GM12878 (cell line): ENCODE measurements at regions not wholly inside any gene's neighbourhood (a gene's known extent, or its start where the extent isn't known, plus 50 kb on each side); places are given as distances from the start of the nearest gene placed in this dataset.

Experiments
- ATAC-seq: fragments of 200-7000 bp; cut with Tn5 transposase; 3 replicates; pipeline ENCODE4 v1.9.1; 2020; ENCODE audit warnings: mild to moderate bottlenecking, moderate library complexity
- BruUV-seq: library from RNA; stranded (reverse); fragments of 400-500 nt; replicated peaks from 2 replicates; lab custom pipeline; 2021; lab: Mats Ljungman, UMichigan
- CTCF ChIA-PET: fragments of 300-600 bp; sonication (Branson Sonifier 250); formaldehyde crosslinking; extraction: SDS; loops from one replicate; lab custom pipeline; 2021; ENCODE audit warnings: inconsistent platforms; lab: Yijun Ruan, JAX
- POLR2A ChIA-PET: fragments of 350-600 bp; formaldehyde crosslinking; extraction: SDS; loops from one replicate; lab custom pipeline; 2021; ENCODE audit warnings: inconsistent platforms; lab: Charles Lee
- RAD21 ChIA-PET: fragments of 300-600 bp; sonication (Branson Sonifier 250); formaldehyde crosslinking; loops from one replicate; lab custom pipeline; 2023; ENCODE audit warnings: antibody characterized with exemption; ENCODE audit not compliant: unreplicated experiment; lab: Charles Lee
- SMC1A ChIA-PET: fragments of 300-600 bp; sonication (Branson Sonifier 250); formaldehyde crosslinking; loops from one replicate; lab custom pipeline; 2023; ENCODE audit not compliant: unreplicated experiment, uncharacterized antibody; lab: Charles Lee
- DNase-seq: peaks from one replicate; pipeline ENCODE4 v3.0.0-alpha.2; 2011; ENCODE audit warnings: low read depth, low spot score
- FAIRE-seq: peaks from 3 replicates; lab custom pipeline; 2011; peaks lifted over from hg19 to GRCh38; lab: Jason Lieb, UNC
- H2AFZ ChIP-seq: 2 replicates; pipeline ENCODE4 v1.6.0; 2011; ENCODE audit warnings: low read depth, low read length, control low read depth; ENCODE audit not compliant: control insufficient read depth
- H3K27ac ChIP-seq: 2 replicates; pipeline ENCODE4 v1.5.1; 2011; ENCODE audit warnings: control low read depth; ENCODE audit not compliant: control insufficient read depth, insufficient read depth
- H3K27me3 ChIP-seq, 2 experiments: replicated peaks in 1 of 2; 2 replicates each; pipeline versions ENCODE4 v1.6.0 to v1.6.1; 2011; ENCODE audit warnings: low read length in 1 of 2; ENCODE audit not compliant: control insufficient read depth in 2 of 2, insufficient read depth in 2 of 2
- H3K36me3 ChIP-seq, 2 experiments: 2 replicates each; pipeline ENCODE4 v1.5.1; 2011; ENCODE audit warnings: low read length in 1 of 2; ENCODE audit not compliant: control insufficient read depth in 2 of 2, insufficient read depth in 2 of 2
- H3K4me1 ChIP-seq: 2 replicates; pipeline ENCODE4 v1.6.1; 2011; ENCODE audit warnings: mild to moderate bottlenecking, low read length, moderate library complexity, mixed read lengths; ENCODE audit not compliant: control insufficient read depth, insufficient read depth
- H3K4me2 ChIP-seq: 2 replicates; pipeline ENCODE4 v1.6.0; 2011; ENCODE audit warnings: control low read depth; ENCODE audit not compliant: control insufficient read depth, insufficient read depth
- H3K4me3 ChIP-seq: fragments of 200-600 bp; sonication (generic); 2 replicates; pipeline ENCODE4 v1.5.1; 2016
- H3K79me2 ChIP-seq: 2 replicates; pipeline ENCODE4 v1.6.0; 2011; ENCODE audit warnings: low read length; ENCODE audit not compliant: control insufficient read depth, insufficient read depth
- H3K9ac ChIP-seq: 2 replicates; pipeline ENCODE4 v1.8.0; 2011; ENCODE audit warnings: low read length, control low read depth, mixed read lengths; ENCODE audit not compliant: control insufficient read depth, insufficient read depth
- H3K9me3 ChIP-seq: replicated peaks from 3 replicates; pipeline ENCODE4 v1.5.1; 2011; ENCODE audit warnings: mild to moderate bottlenecking, low read length; ENCODE audit not compliant: control insufficient read depth, insufficient read depth
- H4K20me1 ChIP-seq: 2 replicates; pipeline ENCODE4 v1.6.0; 2011; ENCODE audit not compliant: control insufficient read depth, insufficient read depth
- BMI1 ChIP-seq: fragments of 450-650 bp; IDR thresholded peaks from 2 replicates; pipeline ENCODE4 v1.6.1; 2016; ENCODE audit warnings: mild to moderate bottlenecking, moderate library complexity, borderline replicate concordance
- REST ChIP-seq: IDR thresholded peaks from 2 replicates; pipeline ENCODE4 v1.6.1; 2012; ENCODE audit warnings: mild to moderate bottlenecking, low read depth, low read length
- RUNX3 ChIP-seq: IDR thresholded peaks from 2 replicates; pipeline ENCODE4 v1.6.1; 2012; ENCODE audit warnings: low read length, inconsistent platforms
- WGBS: methylation state at CpG from one replicate; pipeline ENCODE4 v1.1.6; 2016; ENCODE audit warnings: low lambda C conversion rate; ENCODE audit not compliant: insufficient replicate concordance, insufficient coverage; ENCODE audit errors: missing lambda C conversion rate; 5-methylcytosine and 5-hydroxymethylcytosine counted together
- in situ Hi-C: fragments of 300-500 bp; cut with MboI; formaldehyde crosslinking; loops from 9 replicates; pipeline ENCODE4 v1.14.3; 2018; ENCODE audit warnings: mixed read lengths
- intact Hi-C: fragments of 100-400 bp; cut with micrococcal nuclease; formaldehyde crosslinking; loops from one replicate; pipeline ENCODE4 v1.14.2; 2022; ENCODE audit not compliant: unreplicated experiment

- Histone ChIP-seq H3K79me2 (no peaks in the 10 kb centered on the region), H2AFZ (no peak overlapping the region), H3K27me3 (no peaks in the 10 kb centered on the region), H3K27ac (no peak overlapping the region), H3K36me3 (no peaks in the 10 kb centered on the region), H3K4me2 (no peak overlapping the region), H3K9ac (no peak overlapping the region), H3K9me3 (no peaks in the 10 kb centered on the region; the same call in 2 of the 3 replicates), H4K20me1 (no peaks in the 10 kb centered on the region)
- intact Hi-C loops, result no loop called here
- WGBS, result 29% methylated on average over 2 of the region's 2 CpGs
- DNase-seq (no peak), ATAC-seq (no peak), FAIRE-seq (no peak)
- SMC1A ChIA-PET, result interaction anchor here (1.2 kb wide), 1 partner anchor 32 kb away, joined by 3 read pairs; no protein-coding TSS in a partner anchor
- CTCF ChIA-PET, result no interaction called here
- in situ Hi-C loops, result no loop called here
- peak; percentile 69; the same call in 1 of the 2 replicates for TF ChIP-seq REST
- TF ChIP-seq BMI1, result no peak
- TF ChIP-seq RUNX3, result peak; percentile 18; the same call in 1 of the 2 replicates
- TF ChIP-seq, all 136 proteins: peak for 2
- no peaks in the 10 kb centered on the region for H3K4me1 ChIP-seq
- RAD21 ChIA-PET, result no interaction called here
- BruUV-seq, result no TSS peak
- POLR2A ChIA-PET, result no interaction called here
- H3K4me3 ChIP-seq, result no peak overlapping the region
Observed at GRCh38 chr13:22193070-22193469, 522.2 kb downstream of the FGF9 start.
